ENCODE measurements at regions not wholly inside any gene's neighbourhood (a gene's known extent, or its start where the extent isn't known, plus 50 kb on each side); places are given as distances from the start of the nearest gene placed in this dataset.

DNA sequence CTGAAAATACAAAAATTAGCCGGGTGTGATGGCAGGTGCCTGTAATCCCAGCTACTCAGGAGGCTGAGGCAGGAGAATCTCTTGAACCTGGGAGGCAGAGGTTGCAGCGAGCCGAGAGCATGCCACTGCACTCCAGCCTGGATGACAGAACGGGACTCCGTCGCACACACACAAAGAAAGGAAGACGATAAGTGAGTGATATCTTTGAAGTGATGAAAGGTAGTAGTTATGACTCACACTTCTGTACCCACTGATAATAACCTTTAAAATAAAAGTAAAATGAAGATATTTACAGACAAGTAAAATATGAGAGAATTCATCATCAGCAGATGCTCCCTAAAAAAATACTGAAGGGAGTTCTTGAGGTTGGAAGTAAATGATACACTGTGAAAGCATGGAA lies 171.3 kb upstream of the CRY1 start:
- TF ChIP-seq, protein P1, sequence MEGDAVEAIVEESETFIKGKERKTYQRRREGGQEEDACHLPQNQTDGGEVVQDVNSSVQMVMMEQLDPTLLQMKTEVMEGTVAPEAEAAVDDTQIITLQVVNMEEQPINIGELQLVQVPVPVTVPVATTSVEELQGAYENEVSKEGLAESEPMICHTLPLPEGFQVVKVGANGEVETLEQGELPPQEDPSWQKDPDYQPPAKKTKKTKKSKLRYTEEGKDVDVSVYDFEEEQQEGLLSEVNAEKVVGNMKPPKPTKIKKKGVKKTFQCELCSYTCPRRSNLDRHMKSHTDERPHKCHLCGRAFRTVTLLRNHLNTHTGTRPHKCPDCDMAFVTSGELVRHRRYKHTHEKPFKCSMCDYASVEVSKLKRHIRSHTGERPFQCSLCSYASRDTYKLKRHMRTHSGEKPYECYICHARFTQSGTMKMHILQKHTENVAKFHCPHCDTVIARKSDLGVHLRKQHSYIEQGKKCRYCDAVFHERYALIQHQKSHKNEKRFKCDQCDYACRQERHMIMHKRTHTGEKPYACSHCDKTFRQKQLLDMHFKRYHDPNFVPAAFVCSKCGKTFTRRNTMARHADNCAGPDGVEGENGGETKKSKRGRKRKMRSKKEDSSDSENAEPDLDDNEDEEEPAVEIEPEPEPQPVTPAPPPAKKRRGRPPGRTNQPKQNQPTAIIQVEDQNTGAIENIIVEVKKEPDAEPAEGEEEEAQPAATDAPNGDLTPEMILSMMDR (IDR thresholded peaks at IDR 0.05), result no peak
- TF ChIP-seq POLR2A (IDR thresholded peaks at IDR 0.05), result no peak
